HG02588 (cell line): ENCODE measurements at regions not wholly inside any gene's neighbourhood (a gene's known extent, or its start where the extent isn't known, plus 50 kb on each side); places are given as distances from the start of the nearest gene placed in this dataset.
"Not testable (repeated sequence)": the region's sequence is repeated elsewhere in the genome, so short reads cannot be mapped to it uniquely, and the experiment has no call there.

Experiments
- ATAC-seq: cut with Tn5 transposase; IDR thresholded peaks from one replicate; pipeline ENCODE4 v1.9.1; 2021; ENCODE audit warnings: mild to moderate bottlenecking, moderate library complexity; ENCODE audit not compliant: unreplicated experiment

GRCh38 chr15:35921046-35921445 lies 375.1 kb upstream of the DPH6 start:
- no peak for ATAC-seq

DNA sequence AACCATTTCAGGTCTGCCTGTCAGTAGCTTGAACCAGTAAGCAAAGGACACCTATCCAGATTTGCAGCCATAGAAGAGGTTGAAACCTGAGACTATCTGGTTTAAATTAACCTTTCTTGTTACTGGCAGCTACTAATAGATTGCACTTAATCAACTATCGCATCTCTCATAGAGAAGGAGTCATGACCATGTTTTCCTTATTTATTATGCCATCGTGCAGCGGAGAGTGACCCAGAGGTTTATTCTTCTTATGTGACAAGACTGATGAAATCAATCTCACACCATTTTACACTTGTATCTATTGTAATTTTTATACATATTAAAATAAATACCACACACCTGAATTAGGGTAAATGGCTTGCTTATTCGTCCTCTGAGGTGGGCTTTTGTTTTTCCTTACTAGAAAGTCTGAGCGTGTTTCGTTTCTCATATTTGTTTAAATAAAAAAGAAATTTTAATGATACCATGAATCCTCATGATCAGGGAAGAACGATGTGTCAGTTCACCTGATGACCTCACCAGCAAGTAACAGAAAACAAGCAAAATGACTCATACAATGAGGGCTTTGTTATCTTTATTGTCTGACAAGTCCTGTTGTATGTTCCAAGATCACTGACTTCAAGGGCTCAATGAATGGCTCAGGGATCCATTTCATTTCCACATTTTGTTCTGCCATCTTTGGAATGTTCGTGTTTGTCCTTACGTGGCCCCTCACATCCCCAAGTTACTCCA lies 379.5 kb upstream of the DPH6 start:
- no peak for ATAC-seq

- no peak for ATAC-seq
Measured at GRCh38 chr15:35926007-35926380, 380.0 kb upstream of the DPH6 start.

DNA sequence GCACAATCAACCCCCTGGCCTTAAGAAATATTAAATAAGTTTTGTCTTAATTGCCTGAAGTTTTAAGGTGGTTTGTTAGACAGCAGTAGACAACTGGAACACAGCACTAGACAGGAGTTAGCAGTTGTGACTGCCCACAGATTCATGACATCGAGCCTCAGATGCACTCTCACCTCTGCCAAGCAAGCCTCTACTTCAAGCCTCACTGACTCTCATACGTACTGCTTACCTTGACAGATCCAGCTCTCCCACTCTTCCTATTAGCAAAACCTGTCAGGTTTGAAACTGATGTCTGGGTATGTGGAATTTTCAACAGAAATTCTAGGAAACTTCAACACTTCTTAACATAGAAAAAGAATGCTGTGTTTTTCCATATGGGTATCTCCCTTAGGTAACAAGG lies 382.9 kb upstream of the DPH6 start:
- no peak for ATAC-seq

DNA sequence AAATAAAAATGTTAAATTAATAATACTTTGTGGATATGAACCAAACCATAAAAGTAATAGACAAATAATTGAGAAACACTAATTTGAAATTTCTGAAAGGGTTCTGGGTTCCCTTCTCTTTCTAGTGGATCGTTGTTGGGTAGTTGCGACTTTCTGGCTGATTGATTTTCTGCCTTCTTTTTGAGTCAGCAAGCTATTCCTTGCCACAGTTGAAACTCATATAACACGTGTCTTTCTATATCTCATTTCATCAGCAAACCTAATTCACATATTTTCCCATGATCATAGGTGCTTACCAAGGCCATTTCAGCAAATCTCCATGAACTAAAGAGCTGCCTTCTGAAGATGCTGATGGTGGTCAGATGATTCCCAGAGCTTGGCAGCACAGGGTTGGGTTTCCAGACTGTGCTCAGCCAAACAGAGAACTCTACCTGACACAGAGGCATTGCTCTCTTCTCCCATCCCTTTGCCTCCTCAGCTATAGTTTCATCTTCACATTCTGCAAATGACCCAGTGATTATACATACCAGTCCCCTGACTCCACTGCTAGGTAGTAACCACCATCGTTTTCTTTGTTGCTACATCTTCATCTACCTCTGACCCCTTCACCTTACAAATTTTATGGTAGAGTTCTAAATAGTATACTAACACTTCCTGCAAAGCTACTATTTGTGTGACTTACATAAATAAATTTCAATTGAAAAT lies 383.9 kb upstream of the DPH6 start:
- peak; percentile 70 for ATAC-seq

- no peak for ATAC-seq
Measured at GRCh38 chr15:35931799-35932341, 385.9 kb upstream of the DPH6 start.

- ATAC-seq = no peak
Measured at GRCh38 chr15:35932531-35932930, 386.6 kb upstream of the DPH6 start.

- no peak for ATAC-seq
Measured at GRCh38 chr15:35933531-35933930, 387.6 kb upstream of the DPH6 start.

- no peak for ATAC-seq
Measured at GRCh38 chr15:35934383-35935049, 388.6 kb upstream of the DPH6 start.

DNA sequence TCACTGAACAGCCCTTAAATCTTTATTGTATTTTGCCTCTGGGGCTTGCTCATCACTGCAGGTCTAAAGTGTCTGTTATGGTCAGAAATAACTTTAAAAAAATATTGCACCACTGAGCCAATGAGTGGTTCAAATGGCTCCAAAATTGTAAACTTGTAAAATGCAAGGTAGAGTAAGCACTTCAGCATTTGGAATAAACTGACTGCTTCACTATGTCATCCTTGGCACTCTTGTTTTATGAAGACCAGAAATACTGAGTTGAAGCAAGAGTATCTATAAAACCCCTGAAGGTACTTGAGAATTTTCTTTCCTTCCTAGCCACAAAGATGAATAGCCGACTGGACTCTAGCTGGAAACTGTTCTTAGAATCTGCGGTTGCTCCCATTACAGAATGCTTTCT lies 390.3 kb upstream of the DPH6 start:
- ATAC-seq = no peak

GRCh38 chr15:35937380-35937779 lies 391.4 kb upstream of the DPH6 start:
- no peak for ATAC-seq

DNA sequence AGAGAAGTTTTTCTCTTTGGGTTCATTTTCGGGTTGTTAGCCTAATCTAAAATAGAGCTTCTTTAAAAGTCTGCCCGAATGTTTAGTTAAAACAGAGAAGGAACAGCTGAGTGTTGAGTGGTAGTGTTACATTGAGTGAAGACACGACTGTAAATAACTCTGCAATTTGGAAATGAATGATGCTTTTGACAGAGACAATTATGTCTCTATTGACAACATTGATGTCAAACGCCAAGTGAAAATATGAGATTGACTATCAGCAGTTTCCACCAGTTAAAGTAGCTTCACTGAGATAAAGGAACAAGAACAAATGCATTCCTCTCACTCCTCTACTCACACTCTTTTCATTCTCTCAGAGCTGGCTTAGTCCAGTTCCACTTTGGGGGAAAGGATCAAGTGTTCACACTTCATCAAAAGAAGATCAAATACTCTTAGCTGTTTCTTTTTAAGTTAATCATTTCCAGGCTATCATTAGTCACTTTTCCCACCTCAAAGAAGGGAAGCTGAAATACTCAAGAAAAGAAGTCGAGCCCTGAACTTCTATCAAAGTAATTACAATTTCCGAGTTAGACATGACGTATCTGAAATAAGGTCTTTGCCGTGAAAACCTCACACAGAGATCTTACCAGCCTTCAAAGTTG lies 399.1 kb upstream of the DPH6 start:
- ATAC-seq = no peak

- ATAC-seq = no peak
Measured at GRCh38 chr15:35953424-35953823, 407.5 kb upstream of the DPH6 start.

DNA sequence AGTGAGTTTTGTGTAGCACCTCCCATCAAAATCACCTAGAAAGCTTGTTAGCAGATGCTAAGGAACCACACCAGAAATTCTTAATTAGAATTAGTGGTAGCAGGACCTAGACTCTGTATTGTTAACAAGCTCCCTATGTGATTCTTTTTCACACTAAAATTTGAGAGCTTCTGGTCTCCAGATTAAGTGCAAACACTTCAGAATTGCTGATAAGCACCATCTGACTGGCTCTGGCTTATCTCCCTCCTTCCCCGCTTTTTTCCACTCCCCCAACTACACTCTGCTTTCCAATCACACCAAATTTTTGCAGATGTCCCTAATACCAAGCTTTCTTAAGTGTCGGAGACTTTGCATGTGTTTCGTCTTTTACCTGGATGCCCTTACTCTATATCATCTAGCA lies 410.1 kb upstream of the DPH6 start:
- no peak for ATAC-seq

DNA sequence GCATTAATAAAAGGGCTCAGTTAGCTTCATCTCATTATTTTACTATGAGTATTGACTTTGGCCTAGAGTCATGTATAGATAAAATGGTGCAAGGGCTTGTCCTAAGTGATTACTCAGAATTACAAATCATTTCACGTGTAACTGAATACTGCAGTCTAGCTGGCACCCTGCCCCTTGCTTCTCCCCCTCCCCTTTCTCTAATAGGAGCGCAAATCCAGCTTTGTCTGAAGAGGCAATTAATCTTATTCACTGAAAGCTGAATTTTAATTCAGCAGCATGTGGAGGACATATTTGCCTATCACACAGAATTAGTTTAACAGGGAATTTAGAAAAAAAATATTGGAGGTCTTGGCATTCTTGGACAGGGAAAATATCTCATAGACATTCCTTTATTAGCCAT lies 412.1 kb upstream of the DPH6 start:
- ATAC-seq = no peak

DNA sequence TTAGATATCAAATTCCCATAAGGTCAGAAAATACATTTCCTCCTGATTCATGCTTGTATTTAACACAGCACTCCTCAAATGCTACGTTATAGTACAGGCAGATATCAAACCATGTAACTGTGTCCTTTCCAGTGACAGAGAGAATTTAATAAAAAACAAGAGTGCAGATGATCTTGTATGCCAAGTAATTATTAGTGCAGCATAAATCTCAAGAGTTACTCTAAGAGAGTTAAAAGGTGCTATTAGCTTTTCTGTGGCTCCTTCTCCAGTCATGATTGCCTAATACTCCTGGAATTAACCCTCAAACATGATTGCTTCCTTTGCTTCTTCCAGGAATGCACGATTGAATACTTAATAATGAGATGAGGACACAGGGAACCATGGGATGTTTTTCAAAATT lies 413.0 kb upstream of the DPH6 start:
- ATAC-seq = no peak

- no peak for ATAC-seq
Measured at GRCh38 chr15:35963326-35963725, 417.4 kb upstream of the DPH6 start.

DNA sequence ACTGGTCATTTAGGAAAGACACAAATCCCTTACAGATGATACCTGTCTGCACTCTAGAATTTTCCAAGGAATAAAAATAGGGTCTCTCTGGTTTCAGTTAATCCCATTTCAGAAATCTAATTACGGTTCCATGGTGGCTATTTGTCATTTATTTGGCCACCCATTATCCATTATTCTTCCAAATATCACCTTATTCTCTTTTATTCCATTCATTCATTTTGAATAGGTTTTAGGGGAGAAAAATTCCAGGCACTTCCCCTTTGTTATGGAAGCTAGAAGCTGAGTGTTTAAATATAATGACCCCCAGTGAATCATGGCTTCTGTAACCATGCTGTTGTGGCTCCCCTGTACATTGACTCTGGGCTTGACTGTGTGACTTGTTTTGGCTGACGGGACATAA lies 420.8 kb upstream of the DPH6 start:
- no peak for ATAC-seq

- ATAC-seq = not testable (repeated sequence)
Measured at GRCh38 chr15:35967968-35968367, 422.0 kb upstream of the DPH6 start.

- no peak for ATAC-seq
Measured at GRCh38 chr15:35973029-35973428, 427.1 kb upstream of the DPH6 start.

- no peak for ATAC-seq
Measured at GRCh38 chr15:35974052-35974451, 428.1 kb upstream of the DPH6 start.
